SJCRH30 (cell line): ENCODE measurements at regions not wholly inside any gene's neighbourhood (a gene's known extent, or its start where the extent isn't known, plus 50 kb on each side); places are given as distances from the start of the nearest gene placed in this dataset.

ENCODE experiments used
- DNase-seq, 2 experiments: peaks; one replicate each; pipeline ENCODE4 v3.0.0-alpha.2; 2015 to 2020
- H3K27ac ChIP-seq: fragments of 250-450 bp; sonication (Bioruptor Pico); 2 replicates; pipeline ENCODE4 v1.5.1; 2020; ENCODE audit warnings: mild to moderate bottlenecking, moderate library complexity
- H3K27me3 ChIP-seq: fragments of 250-450 bp; sonication (Bioruptor Pico); 2 replicates; pipeline ENCODE4 v1.5.1; 2020; ENCODE audit warnings: mild to moderate bottlenecking, moderate library complexity
- H3K36me3 ChIP-seq: fragments of 250-450 bp; sonication (Bioruptor Pico); 2 replicates; pipeline ENCODE4 v1.5.1; 2020; ENCODE audit warnings: mild to moderate bottlenecking, moderate library complexity
- H3K4me1 ChIP-seq: fragments of 250-450 bp; sonication (Bioruptor Pico); 2 replicates; pipeline ENCODE4 v1.5.1; 2020; ENCODE audit warnings: mild to moderate bottlenecking, moderate library complexity
- H3K4me3 ChIP-seq: fragments of 250-450 bp; sonication (Bioruptor Pico); 2 replicates; pipeline ENCODE4 v1.5.1; 2020; ENCODE audit warnings: mild to moderate bottlenecking, moderate library complexity
- H3K9me3 ChIP-seq: fragments of 250-450 bp; sonication (Bioruptor Pico); replicated peaks from 2 replicates; pipeline ENCODE4 v1.5.1; 2020; ENCODE audit warnings: mild to moderate bottlenecking, moderate library complexity

DNA sequence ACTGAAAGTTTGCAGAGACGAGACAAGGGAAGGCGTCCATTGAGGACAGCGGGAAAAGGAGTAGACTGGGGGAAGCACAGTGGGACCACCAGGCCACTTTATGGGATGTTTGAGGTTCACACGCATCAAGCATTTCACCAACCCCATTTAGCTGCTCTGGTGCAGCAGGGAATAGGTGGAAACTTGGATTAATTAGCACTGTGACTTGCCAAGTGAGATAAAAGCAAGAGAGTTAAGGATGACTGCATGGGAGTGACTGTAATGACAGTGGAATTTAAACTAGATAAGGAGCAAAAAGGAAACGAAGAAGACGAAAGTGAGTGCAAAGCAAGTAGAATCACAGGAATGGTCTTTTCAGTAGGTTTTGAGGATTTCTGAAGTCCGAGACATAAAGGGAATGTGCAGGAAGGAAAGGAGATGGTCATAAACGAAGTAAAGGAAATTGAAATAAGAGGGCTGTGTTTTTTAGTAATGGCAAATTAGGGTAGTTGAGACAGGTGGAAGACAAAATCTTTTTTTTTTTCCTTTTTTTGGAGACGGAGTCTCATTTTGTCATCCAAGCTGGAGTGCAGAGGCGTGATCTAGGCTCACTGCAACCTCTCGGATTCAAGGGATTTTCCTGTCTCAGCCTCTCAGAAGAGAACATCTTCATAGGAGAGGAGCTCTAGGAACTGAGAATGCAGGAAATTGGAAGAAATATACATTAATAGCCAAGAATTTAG, 119.0 kb upstream of the MAP9 start:
- Histone ChIP-seq H3K27ac (no peak overlapping the region), H3K27me3 (no peaks in the 10 kb centered on the region), H3K4me3 (no peak overlapping the region), H3K4me1 (no peaks in the 10 kb centered on the region), H3K9me3 (no peaks in the 10 kb centered on the region), H3K36me3 (no peaks in the 10 kb centered on the region)
- DNase-seq, result no peak

GRCh38 chr4:155494037-155494718, 117.4 kb upstream of the MAP9 start:
- Histone ChIP-seq H3K27ac (no peak overlapping the region), H3K4me3 (no peak overlapping the region), H3K4me1 (no peaks in the 10 kb centered on the region), H3K36me3 (no peaks in the 10 kb centered on the region), H3K9me3 (no peaks in the 10 kb centered on the region), H3K27me3 (no peaks in the 10 kb centered on the region)
- no peak for DNase-seq

GRCh38 chr4:155491336-155492120, 114.8 kb upstream of the MAP9 start:
- Histone ChIP-seq H3K36me3 (no peaks in the 10 kb centered on the region), H3K4me1 (no peaks in the 10 kb centered on the region), H3K27ac (no peak overlapping the region), H3K4me3 (no peak overlapping the region), H3K27me3 (no peaks in the 10 kb centered on the region), H3K9me3 (no peaks in the 10 kb centered on the region)
- DNase-seq, result no peak

DNA sequence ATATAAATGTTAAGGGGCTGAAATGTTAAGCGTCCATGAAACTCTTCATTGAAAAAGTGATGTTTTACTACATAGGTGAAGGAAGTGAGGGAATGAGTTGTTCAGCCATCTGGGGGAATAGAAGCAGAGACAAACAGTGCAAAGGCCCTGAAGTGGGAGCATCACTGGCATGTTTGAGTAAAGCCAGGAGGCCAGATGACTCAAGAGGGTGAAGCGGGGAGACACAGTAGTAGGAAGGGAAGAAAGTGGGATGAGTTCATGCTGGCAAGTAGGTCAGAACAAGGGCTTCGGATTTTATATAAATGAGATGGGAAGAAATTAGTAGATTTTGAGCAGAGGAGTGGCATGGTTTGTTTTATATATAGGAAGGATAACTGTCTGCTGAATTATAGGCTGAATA, 112.5 kb upstream of the MAP9 start:
- Histone ChIP-seq H3K36me3 (no peaks in the 10 kb centered on the region), H3K27me3 (no peaks in the 10 kb centered on the region), H3K4me1 (no peaks in the 10 kb centered on the region), H3K9me3 (no peaks in the 10 kb centered on the region), H3K27ac (no peak overlapping the region), H3K4me3 (no peak overlapping the region)
- DNase-seq, result no peak

DNA sequence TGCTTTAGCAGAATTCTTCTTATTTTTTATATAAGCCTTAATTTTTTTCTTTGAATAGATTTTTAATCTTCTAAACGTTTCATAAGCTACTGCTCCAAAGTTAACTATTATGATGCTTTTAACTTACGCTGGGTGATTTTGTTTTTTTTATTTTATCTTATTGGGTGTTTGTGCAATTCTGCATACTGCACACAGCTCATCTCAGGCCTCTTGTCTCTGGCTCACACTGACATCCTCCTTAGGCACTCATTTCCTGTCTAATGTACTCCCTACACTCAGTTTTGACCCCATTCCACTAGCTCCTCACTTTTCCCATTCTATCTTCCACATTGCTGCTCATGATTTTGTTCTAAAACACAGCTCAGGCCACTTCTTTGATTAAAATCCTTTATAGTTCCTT, 111.9 kb upstream of the MAP9 start:
- H3K27ac ChIP-seq, result no peak overlapping the region
- no peaks in the 10 kb centered on the region for H3K36me3 ChIP-seq
- H3K4me3 ChIP-seq, result no peak overlapping the region
- H3K9me3 ChIP-seq, result no peaks in the 10 kb centered on the region
- no peaks in the 10 kb centered on the region for H3K4me1 ChIP-seq
- H3K27me3 ChIP-seq, result no peaks in the 10 kb centered on the region
- no peak for DNase-seq

DNA sequence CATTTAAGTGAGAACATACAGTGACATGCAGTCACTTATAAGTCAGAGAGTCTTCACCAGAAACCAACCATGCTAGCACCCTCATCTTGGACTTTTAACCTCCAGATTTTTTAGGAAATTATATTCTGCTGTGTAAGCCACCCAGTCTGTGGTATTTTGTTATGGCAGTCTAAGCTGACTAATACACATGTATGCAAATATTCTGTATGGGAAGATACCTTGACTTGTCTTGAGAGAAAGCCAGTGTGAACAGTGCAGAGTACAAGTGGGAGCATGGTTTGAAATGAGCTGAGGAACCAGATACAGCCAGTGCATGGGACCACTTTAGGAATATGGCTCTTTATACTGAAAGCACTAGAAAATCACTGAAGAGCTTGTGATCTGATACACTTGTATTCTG, 110.4 kb upstream of the MAP9 start:
- no peak for DNase-seq
- H3K9me3 ChIP-seq, result no peaks in the 10 kb centered on the region
- H3K4me3 ChIP-seq, result no peak overlapping the region
- no peaks in the 10 kb centered on the region for H3K4me1 ChIP-seq
- no peaks in the 10 kb centered on the region for H3K27me3 ChIP-seq
- no peak overlapping the region for H3K27ac ChIP-seq
- no peaks in the 10 kb centered on the region for H3K36me3 ChIP-seq

DNA sequence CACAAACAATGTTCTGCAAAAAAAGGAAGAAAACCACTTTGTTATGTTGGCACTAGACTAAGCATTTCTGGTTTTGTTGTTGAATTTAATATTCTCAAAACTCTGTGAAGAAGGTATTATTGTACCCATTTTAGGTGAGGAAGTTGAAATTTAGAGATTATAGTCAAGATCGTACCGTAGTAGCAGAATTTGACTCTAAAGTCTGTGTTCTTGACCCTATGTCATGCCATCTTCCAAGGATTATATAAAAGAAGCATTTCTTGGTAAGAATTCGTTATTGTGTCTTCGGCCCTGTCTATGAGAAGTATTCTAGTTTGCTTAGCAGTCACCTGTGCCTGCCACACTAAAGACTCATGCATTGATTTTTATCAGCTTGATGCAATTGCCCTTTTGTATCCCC, 104.4 kb upstream of the MAP9 start:
- no peak for DNase-seq
- no peak overlapping the region for H3K27ac ChIP-seq
- H3K36me3 ChIP-seq, result no peaks in the 10 kb centered on the region
- no peaks in the 10 kb centered on the region for H3K9me3 ChIP-seq
- H3K4me1 ChIP-seq, result no peaks in the 10 kb centered on the region
- H3K4me3 ChIP-seq, result no peak overlapping the region
- no peaks in the 10 kb centered on the region for H3K27me3 ChIP-seq

- Histone ChIP-seq H3K27me3 (no peaks in the 10 kb centered on the region), H3K4me1 (no peaks in the 10 kb centered on the region), H3K9me3 (no peaks in the 10 kb centered on the region), H3K4me3 (no peak overlapping the region), H3K36me3 (no peaks in the 10 kb centered on the region), H3K27ac (no peak overlapping the region)
- no peak for DNase-seq
Measured at GRCh38 chr4:155479835-155480234, 103.1 kb upstream of the MAP9 start.

- Histone ChIP-seq H3K36me3 (no peaks in the 10 kb centered on the region), H3K9me3 (no peaks in the 10 kb centered on the region), H3K27ac (no peak overlapping the region), H3K4me1 (no peaks in the 10 kb centered on the region), H3K4me3 (no peak overlapping the region), H3K27me3 (no peaks in the 10 kb centered on the region)
- no peak for DNase-seq
Measured at GRCh38 chr4:155478336-155478835, 101.6 kb upstream of the MAP9 start.

GRCh38 chr4:155474758-155475157, 98.0 kb upstream of the MAP9 start:
- no peak overlapping the region for H3K27ac ChIP-seq
- no peaks in the 10 kb centered on the region for H3K27me3 ChIP-seq
- H3K9me3 ChIP-seq, result no peaks in the 10 kb centered on the region
- no peaks in the 10 kb centered on the region for H3K4me1 ChIP-seq
- H3K4me3 ChIP-seq, result no peak overlapping the region
- no peaks in the 10 kb centered on the region for H3K36me3 ChIP-seq
- DNase-seq, result no peak

DNA sequence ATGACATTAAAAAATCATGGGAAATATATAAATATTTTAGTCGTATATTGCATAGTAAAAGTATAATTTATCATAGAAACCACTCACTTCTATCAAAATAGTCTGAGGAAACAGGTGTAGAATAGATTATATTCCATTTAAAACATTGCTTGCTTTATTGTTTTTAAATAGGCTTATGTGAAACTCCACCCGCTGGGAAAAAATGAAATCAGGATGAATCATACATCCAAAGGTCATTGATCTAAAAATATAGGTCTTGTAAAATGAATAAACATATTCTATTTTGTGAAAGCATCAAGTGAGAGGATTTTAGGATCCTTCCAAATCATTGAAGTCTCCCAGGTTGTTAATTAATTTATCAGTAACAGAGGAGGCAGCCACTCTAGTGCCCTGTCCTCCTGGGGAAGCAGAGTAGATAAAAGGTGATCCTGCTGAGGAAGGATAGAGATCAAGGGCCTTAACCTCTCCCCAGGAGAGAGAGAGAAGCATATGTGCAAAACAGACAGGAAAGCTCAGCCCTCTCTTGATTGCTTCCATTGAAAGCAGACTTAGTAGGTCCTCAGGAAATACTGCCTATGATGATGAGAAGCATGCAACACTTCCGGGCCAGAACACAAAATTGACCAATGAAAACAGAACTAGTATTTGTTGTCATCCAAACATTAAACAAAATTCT, 96.8 kb upstream of the MAP9 start:
- Histone ChIP-seq H3K4me3 (no peak overlapping the region), H3K9me3 (no peaks in the 10 kb centered on the region), H3K27me3 (no peaks in the 10 kb centered on the region), H3K27ac (no peak overlapping the region), H3K4me1 (no peaks in the 10 kb centered on the region), H3K36me3 (no peaks in the 10 kb centered on the region)
- DNase-seq, result no peak

DNA sequence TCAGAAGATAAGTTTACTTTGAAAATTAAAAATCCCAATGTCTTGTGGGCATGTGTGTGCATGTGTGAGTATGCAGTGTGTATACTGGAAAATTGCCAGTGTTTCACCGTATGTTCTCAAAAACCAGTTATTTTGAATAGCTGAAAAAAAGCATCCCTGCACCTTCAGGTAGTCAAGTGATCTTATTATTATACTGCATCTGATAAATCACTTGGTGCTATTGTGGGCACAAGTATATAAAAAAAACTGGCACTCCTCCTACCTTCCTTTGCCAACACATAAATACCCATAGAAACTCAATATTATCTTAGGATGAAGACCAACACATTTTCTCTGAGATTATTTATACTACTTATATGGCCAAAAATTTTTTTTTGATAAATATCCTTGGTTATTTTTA, 91.5 kb upstream of the MAP9 start:
- no peaks in the 10 kb centered on the region for H3K27me3 ChIP-seq
- H3K4me1 ChIP-seq, result no peaks in the 10 kb centered on the region
- no peak for DNase-seq
- H3K9me3 ChIP-seq, result no peaks in the 10 kb centered on the region
- no peaks in the 10 kb centered on the region for H3K36me3 ChIP-seq
- H3K4me3 ChIP-seq, result no peak overlapping the region
- no peak overlapping the region for H3K27ac ChIP-seq

DNA sequence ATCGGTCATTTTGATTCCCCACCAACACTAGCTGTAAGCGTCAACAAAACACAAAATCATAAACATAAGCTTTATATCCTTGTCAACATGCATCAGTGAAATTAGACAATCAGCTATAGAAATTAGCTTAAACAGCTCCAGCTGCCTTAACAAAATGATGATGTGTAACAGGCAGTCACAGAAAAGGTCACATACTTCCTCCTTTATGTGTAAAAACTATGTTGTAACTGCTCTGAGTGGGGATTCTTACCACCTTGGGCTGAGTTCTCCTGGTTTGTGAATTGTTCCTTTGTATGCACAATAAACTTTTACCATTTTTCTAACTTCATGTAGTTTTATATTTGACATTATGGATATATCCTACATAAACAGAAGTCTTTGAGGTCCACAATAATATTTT, 73.9 kb upstream of the MAP9 start:
- no peak for DNase-seq
- Histone ChIP-seq H3K4me1 (no peaks in the 10 kb centered on the region), H3K27ac (no peak overlapping the region), H3K4me3 (no peak overlapping the region), H3K36me3 (no peaks in the 10 kb centered on the region), H3K27me3 (no peaks in the 10 kb centered on the region), H3K9me3 (no peaks in the 10 kb centered on the region)

DNA sequence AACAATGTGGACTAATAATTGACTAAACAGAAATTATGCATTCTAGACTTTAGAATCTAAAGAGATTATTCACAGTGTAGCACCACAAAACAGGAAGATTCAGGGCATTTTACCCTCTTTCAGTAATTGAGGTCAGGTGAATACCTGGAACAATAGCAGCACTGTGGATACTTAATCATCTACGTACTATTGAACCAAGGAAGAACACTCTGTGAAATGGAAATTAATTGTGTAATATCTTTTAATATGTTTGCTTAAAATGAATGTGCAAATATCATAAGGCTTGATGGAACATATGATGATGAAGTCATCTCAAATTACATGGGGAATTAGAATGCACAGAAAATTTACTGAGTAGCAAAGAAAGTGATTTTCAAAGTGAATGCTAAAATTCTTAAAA, 68.5 kb upstream of the MAP9 start:
- Histone ChIP-seq H3K27ac (no peak overlapping the region), H3K4me1 (no peaks in the 10 kb centered on the region), H3K4me3 (no peak overlapping the region), H3K36me3 (no peaks in the 10 kb centered on the region), H3K9me3 (no peaks in the 10 kb centered on the region), H3K27me3 (no peaks in the 10 kb centered on the region)
- no peak for DNase-seq

- no peak for DNase-seq
Measured at GRCh38 chr4:155444721-155445120, 68.0 kb upstream of the MAP9 start.

More at GRCh38 chr4:155444721-155445120, 68.0 kb upstream of the MAP9 start:
- H3K27ac ChIP-seq, result no peak overlapping the region
- no peak overlapping the region for H3K4me3 ChIP-seq
- H3K27me3 ChIP-seq, result no peaks in the 10 kb centered on the region
- H3K9me3 ChIP-seq, result no peaks in the 10 kb centered on the region
- no peaks in the 10 kb centered on the region for H3K36me3 ChIP-seq
- H3K4me1 ChIP-seq, result no peaks in the 10 kb centered on the region
